ENCODE measurements at regions not wholly inside any gene's neighbourhood (a gene's known extent, or its start where the extent isn't known, plus 50 kb on each side); places are given as distances from the start of the nearest gene placed in this dataset.

- Histone ChIP-seq H3K27me3 (ENCODE audit: insufficient read depth, low read length, poor library complexity) (no peaks in the 10 kb centered on the region), H3K9ac (ENCODE audit: low read depth, low read length) (no peak overlapping the region), H4K20me1 (ENCODE audit: insufficient read depth, low read length) (no peaks in the 10 kb centered on the region), H3K79me2 (ENCODE audit: insufficient read depth, low read length) (no peaks in the 10 kb centered on the region), H3K4me1 (ENCODE audit: insufficient read depth, low read length) (no peaks in the 10 kb centered on the region), H3K9me3 (ENCODE audit: insufficient read depth, low read length, severe bottlenecking) (no peaks in the 10 kb centered on the region), H3K4me2 (ENCODE audit: insufficient read depth, low read length) (no peak overlapping the region), H3K27ac (ENCODE audit: low read length) (no peak overlapping the region), H3K4me3 (ENCODE audit: low read depth in 1 of 2, low read length in 2 of 2) (no peak overlapping the region), H3K36me3 (ENCODE audit: insufficient read depth, low read length) (no peaks in the 10 kb centered on the region), H2AFZ (ENCODE audit: low read depth, low read length) (no peak overlapping the region)
- ATAC-seq (ENCODE audit: insufficient read depth, low read depth) (no peak), DNase-seq (no peak)
- no peak for TF ChIP-seq CTCF (IDR thresholded peaks at IDR 0.05; ENCODE audit: borderline replicate concordance, extremely low read depth, low read length, poor library complexity, severe bottlenecking)
- no peak for TF ChIP-seq EZH2 (IDR thresholded peaks at IDR 0.05; ENCODE audit: borderline replicate concordance, low read depth, low read length, severe bottlenecking)
These were observed 112.0 kb upstream of the CHRM3 start for GRCh38 chr1:239274242-239274830.

GRCh38 chr1:239270509-239270908, 115.9 kb upstream of the CHRM3 start:
- Histone ChIP-seq H2AFZ (ENCODE audit: low read depth, low read length) (no peak overlapping the region), H3K9me3 (ENCODE audit: insufficient read depth, low read length, severe bottlenecking) (no peaks in the 10 kb centered on the region), H3K4me2 (ENCODE audit: insufficient read depth, low read length) (no peak overlapping the region), H4K20me1 (ENCODE audit: insufficient read depth, low read length) (no peaks in the 10 kb centered on the region), H3K9ac (ENCODE audit: low read depth, low read length) (no peak overlapping the region), H3K27me3 (ENCODE audit: insufficient read depth, low read length, poor library complexity) (no peaks in the 10 kb centered on the region), H3K4me1 (ENCODE audit: insufficient read depth, low read length) (no peaks in the 10 kb centered on the region), H3K4me3 (ENCODE audit: low read depth in 1 of 2, low read length in 2 of 2) (no peak overlapping the region), H3K36me3 (ENCODE audit: insufficient read depth, low read length) (no peaks in the 10 kb centered on the region), H3K27ac (ENCODE audit: low read length) (no peak overlapping the region), H3K79me2 (ENCODE audit: insufficient read depth, low read length) (no peaks in the 10 kb centered on the region)
- TF ChIP-seq EZH2 (IDR thresholded peaks at IDR 0.05; ENCODE audit: borderline replicate concordance, low read depth, low read length, severe bottlenecking) (no peak), CTCF (IDR thresholded peaks at IDR 0.05; ENCODE audit: borderline replicate concordance, extremely low read depth, low read length, poor library complexity, severe bottlenecking) (no peak)
- ATAC-seq (ENCODE audit: insufficient read depth, low read depth) (no peak), DNase-seq (no peak)

GRCh38 chr1:239269706-239270105, 116.7 kb upstream of the CHRM3 start:
- Histone ChIP-seq H4K20me1 (ENCODE audit: insufficient read depth, low read length) (no peaks in the 10 kb centered on the region), H3K79me2 (ENCODE audit: insufficient read depth, low read length) (no peaks in the 10 kb centered on the region), H3K27me3 (ENCODE audit: insufficient read depth, low read length, poor library complexity) (no peaks in the 10 kb centered on the region), H3K36me3 (ENCODE audit: insufficient read depth, low read length) (no peaks in the 10 kb centered on the region), H3K9ac (ENCODE audit: low read depth, low read length) (no peak overlapping the region), H3K4me3 (ENCODE audit: low read depth in 1 of 2, low read length in 2 of 2) (no peak overlapping the region), H2AFZ (ENCODE audit: low read depth, low read length) (no peak overlapping the region), H3K27ac (ENCODE audit: low read length) (no peak overlapping the region), H3K4me2 (ENCODE audit: insufficient read depth, low read length) (no peak overlapping the region), H3K9me3 (ENCODE audit: insufficient read depth, low read length, severe bottlenecking) (no peaks in the 10 kb centered on the region), H3K4me1 (ENCODE audit: insufficient read depth, low read length) (no peaks in the 10 kb centered on the region)
- TF ChIP-seq EZH2 (IDR thresholded peaks at IDR 0.05; ENCODE audit: borderline replicate concordance, low read depth, low read length, severe bottlenecking) = no peak
- TF ChIP-seq CTCF (IDR thresholded peaks at IDR 0.05; ENCODE audit: borderline replicate concordance, extremely low read depth, low read length, poor library complexity, severe bottlenecking) = no peak
- ATAC-seq (ENCODE audit: insufficient read depth, low read depth) (no peak), DNase-seq (no peak)

GRCh38 chr1:239268941-239269340, 117.4 kb upstream of the CHRM3 start:
- no peak for TF ChIP-seq CTCF (IDR thresholded peaks at IDR 0.05; ENCODE audit: borderline replicate concordance, extremely low read depth, low read length, poor library complexity, severe bottlenecking)
- TF ChIP-seq EZH2 (IDR thresholded peaks at IDR 0.05; ENCODE audit: borderline replicate concordance, low read depth, low read length, severe bottlenecking) = no peak
- Histone ChIP-seq H3K27me3 (ENCODE audit: insufficient read depth, low read length, poor library complexity) (no peaks in the 10 kb centered on the region), H3K4me2 (ENCODE audit: insufficient read depth, low read length) (no peak overlapping the region), H3K79me2 (ENCODE audit: insufficient read depth, low read length) (no peaks in the 10 kb centered on the region), H3K27ac (ENCODE audit: low read length) (no peak overlapping the region), H3K4me1 (ENCODE audit: insufficient read depth, low read length) (no peaks in the 10 kb centered on the region), H4K20me1 (ENCODE audit: insufficient read depth, low read length) (no peaks in the 10 kb centered on the region), H3K9me3 (ENCODE audit: insufficient read depth, low read length, severe bottlenecking) (no peaks in the 10 kb centered on the region), H3K9ac (ENCODE audit: low read depth, low read length) (no peak overlapping the region), H3K4me3 (ENCODE audit: low read depth in 1 of 2, low read length in 2 of 2) (no peak overlapping the region), H3K36me3 (ENCODE audit: insufficient read depth, low read length) (no peaks in the 10 kb centered on the region), H2AFZ (ENCODE audit: low read depth, low read length) (no peak overlapping the region)
- no peak for DNase-seq
- ATAC-seq (ENCODE audit: insufficient read depth, low read depth) = no peak

All from DND-41 (cell line).